MM.1S (cell line): ENCODE measurements at regions not wholly inside any gene's neighbourhood (a gene's known extent, or its start where the extent isn't known, plus 50 kb on each side); places are given as distances from the start of the nearest gene placed in this dataset.

ENCODE experiments used
- DNase-seq: peaks from one replicate; pipeline ENCODE4 v3.0.0-alpha.2; 2015
- H2AFZ ChIP-seq: fragments of 300-600 bp; sonication (generic); 2 replicates; pipeline ENCODE4 v1.6.0; 2016; ENCODE audit warnings: antibody characterized with exemption, low read length
- H3F3A ChIP-seq: fragments of 300-600 bp; sonication (generic); 2 replicates; pipeline ENCODE4 v1.6.1; 2016; ENCODE audit warnings: mild to moderate bottlenecking, antibody characterized with exemption, low read length, moderate library complexity, mixed read lengths; ENCODE audit not compliant: insufficient read depth
- H3K27ac ChIP-seq: fragments of 300-600 bp; sonication (generic); 2 replicates; pipeline ENCODE4 v1.5.1; 2016; ENCODE audit warnings: mild to moderate bottlenecking, low read length
- H3K27me3 ChIP-seq: fragments of 300-600 bp; sonication (generic); replicated peaks from 2 replicates; pipeline ENCODE4 v1.6.0; 2016; ENCODE audit warnings: low read length; ENCODE audit not compliant: insufficient read depth
- H3K36me3 ChIP-seq: fragments of 300-600 bp; sonication (generic); replicated peaks from 2 replicates; pipeline ENCODE4 v1.6.1; 2016; ENCODE audit warnings: mild to moderate bottlenecking, low read length, mixed read lengths; ENCODE audit not compliant: insufficient read depth
- H3K4me1 ChIP-seq: fragments of 300-600 bp; sonication (generic); 2 replicates; pipeline ENCODE4 v1.6.1; 2016; ENCODE audit warnings: low read length, mixed read lengths
- H3K4me2 ChIP-seq: fragments of 300-600 bp; sonication (generic); 2 replicates; pipeline ENCODE4 v1.6.0; 2016; ENCODE audit warnings: low read depth, low read length
- H3K4me3 ChIP-seq: fragments of 300-600 bp; sonication (generic); 2 replicates; pipeline ENCODE4 v1.5.1; 2016; ENCODE audit warnings: low read length, mixed read lengths
- H3K79me2 ChIP-seq: fragments of 300-600 bp; sonication (generic); 2 replicates; pipeline ENCODE4 v1.6.1; 2016; ENCODE audit warnings: mixed run types, low read length, mixed read lengths
- H3K9ac ChIP-seq: fragments of 300-600 bp; sonication (generic); 2 replicates; pipeline ENCODE4 v1.6.1; 2016; ENCODE audit warnings: low read length, mixed read lengths
- H3K9me2 ChIP-seq: fragments of 300-600 bp; sonication (generic); replicated peaks from 2 replicates; pipeline ENCODE4 v1.6.1; 2016; ENCODE audit warnings: mild to moderate bottlenecking, low read length, mixed read lengths; ENCODE audit not compliant: insufficient read depth
- H3K9me3 ChIP-seq: fragments of 300-600 bp; sonication (generic); replicated peaks from 2 replicates; pipeline ENCODE4 v1.6.1; 2016; ENCODE audit warnings: mild to moderate bottlenecking, low read length, mixed read lengths; ENCODE audit not compliant: insufficient read depth
- H4K20me1 ChIP-seq: fragments of 300-600 bp; sonication (generic); 2 replicates; pipeline ENCODE4 v1.6.1; 2016; ENCODE audit warnings: mild to moderate bottlenecking, low read length, moderate library complexity, mixed read lengths; ENCODE audit not compliant: insufficient read depth
- CTCF ChIP-seq: fragments of 300-600 bp; sonication (generic); IDR thresholded peaks from 2 replicates; pipeline ENCODE4 v1.5.1; 2016; ENCODE audit warnings: antibody characterized with exemption, low read length, mixed read lengths
- EZH2 ChIP-seq: fragments of 300-600 bp; sonication (generic); optimal IDR thresholded peaks from 2 replicates; pipeline ENCODE3; 2017; ENCODE audit warnings: low read depth, mild to moderate bottlenecking, antibody characterized with exemption, low read length, mixed read lengths
- EZH2phosphoT487 ChIP-seq: fragments of 300-600 bp; sonication (generic); IDR thresholded peaks from 2 replicates; pipeline ENCODE4 v1.6.1; 2018; ENCODE audit warnings: antibody characterized with exemption, low read length

GRCh38 chr12:14275886-14276285 lies 89.6 kb upstream of the ATF7IP start:
- H3K4me1 ChIP-seq = peaks cover 4% of the 10 kb centered on the region; the same call in 1 of the 2 replicates
- H4K20me1 ChIP-seq = no peaks in the 10 kb centered on the region
- H3K4me2 ChIP-seq = no peak overlapping the region
- H3K9me2 ChIP-seq = no peaks in the 10 kb centered on the region
- H2AFZ ChIP-seq = no peak overlapping the region
- TF ChIP-seq CTCF (no peak), EZH2 (no peak), EZH2phosphoT487 (no peak)
- H3K9ac ChIP-seq = no peak overlapping the region
- DNase-seq = no peak
- H3K27me3 ChIP-seq = no peaks in the 10 kb centered on the region
- peaks cover 2% of the 10 kb centered on the region; the same call in 1 of the 2 replicates for H3F3A ChIP-seq
- no peak overlapping the region for H3K4me3 ChIP-seq
- H3K27ac ChIP-seq = no peak overlapping the region
- H3K9me3 ChIP-seq = no peaks in the 10 kb centered on the region
- H3K79me2 ChIP-seq = no peaks in the 10 kb centered on the region
- no peaks in the 10 kb centered on the region for H3K36me3 ChIP-seq

- H3K27ac ChIP-seq = peak overlapping the region; percentile 46; the same call in 1 of the 2 replicates
- H3K9ac ChIP-seq = no peak overlapping the region
- no peaks in the 10 kb centered on the region for H3K27me3 ChIP-seq
- TF ChIP-seq EZH2phosphoT487 (no peak), EZH2 (no peak), CTCF (no peak)
- no peak overlapping the region for H2AFZ ChIP-seq
- peak overlapping the region; percentile 22; the same call in 1 of the 2 replicates for H3K4me2 ChIP-seq
- H3K9me2 ChIP-seq = no peaks in the 10 kb centered on the region
- H3K4me3 ChIP-seq = no peak overlapping the region
- no peaks in the 10 kb centered on the region for H3K9me3 ChIP-seq
- peaks cover 5% of the 10 kb centered on the region; the same call in 1 of the 2 replicates for H3K4me1 ChIP-seq
- no peaks in the 10 kb centered on the region for H3K36me3 ChIP-seq
- no peaks in the 10 kb centered on the region for H3K79me2 ChIP-seq
- DNase-seq = peak; percentile 28
- H4K20me1 ChIP-seq = no peaks in the 10 kb centered on the region
- peaks cover 3% of the 10 kb centered on the region; the same call in 1 of the 2 replicates for H3F3A ChIP-seq
Measured at GRCh38 chr12:14278294-14278953, 87.1 kb upstream of the ATF7IP start.

- Histone ChIP-seq H3K27ac (no peak overlapping the region), H3K4me1 (peaks cover 5% of the 10 kb centered on the region; the same call in 1 of the 2 replicates)
- TF ChIP-seq CTCF (no peak), EZH2phosphoT487 (no peak), EZH2 (no peak)
Measured at GRCh38 chr12:14279845-14280244, 85.6 kb upstream of the ATF7IP start.

More at GRCh38 chr12:14279845-14280244, 85.6 kb upstream of the ATF7IP start:
- Histone ChIP-seq H3K9me3 (no peaks in the 10 kb centered on the region), H3K27me3 (no peaks in the 10 kb centered on the region), H3K4me3 (no peak overlapping the region), H4K20me1 (no peaks in the 10 kb centered on the region), H3K4me2 (no peak overlapping the region), H3K79me2 (no peaks in the 10 kb centered on the region), H2AFZ (no peak overlapping the region), H3K9me2 (no peaks in the 10 kb centered on the region), H3F3A (peaks cover 3% of the 10 kb centered on the region; the same call in 1 of the 2 replicates), H3K9ac (no peak overlapping the region), H3K36me3 (no peaks in the 10 kb centered on the region)
- DNase-seq = no peak
